ENCODE measurements at regions not wholly inside any gene's neighbourhood (a gene's known extent, or its start where the extent isn't known, plus 50 kb on each side); places are given as distances from the start of the nearest gene placed in this dataset.

- DNase-seq = peak; percentile 5
Measured at GRCh38 chr17:77694391-77695363, 263.8 kb upstream of the TNRC6C start.

GRCh38 chr17:77695386-77695785 lies 263.1 kb upstream of the TNRC6C start:
- peak; percentile 6 for DNase-seq

- DNase-seq = no peak
Measured at GRCh38 chr17:77696151-77696720, 262.3 kb upstream of the TNRC6C start.

GRCh38 chr17:77696721-77697460 lies 261.6 kb upstream of the TNRC6C start:
- peak; percentile 6 for DNase-seq

GRCh38 chr17:77697480-77698400 lies 260.8 kb upstream of the TNRC6C start:
- DNase-seq = peak; percentile 7

- peak; percentile 2 for DNase-seq
Measured at GRCh38 chr17:77698903-77699623, 259.4 kb upstream of the TNRC6C start.

- peak; percentile 15 for DNase-seq
Measured at GRCh38 chr17:77700165-77700881, 258.2 kb upstream of the TNRC6C start.

- no peak for DNase-seq
Measured at GRCh38 chr17:77701996-77702395, 256.5 kb upstream of the TNRC6C start.

GRCh38 chr17:77704048-77704815 lies 254.3 kb upstream of the TNRC6C start:
- DNase-seq = peak; percentile 15

GRCh38 chr17:77706938-77707337 lies 251.6 kb upstream of the TNRC6C start:
- DNase-seq = no peak

GRCh38 chr17:77707546-77707945 lies 251.0 kb upstream of the TNRC6C start:
- DNase-seq = no peak

- DNase-seq = no peak
Measured at GRCh38 chr17:77708049-77708448, 250.5 kb upstream of the TNRC6C start.

- no peak for DNase-seq
Measured at GRCh38 chr17:77708936-77709335, 249.6 kb upstream of the TNRC6C start.

GRCh38 chr17:77709594-77709993 lies 248.9 kb upstream of the TNRC6C start:
- DNase-seq = no peak

- no peak for DNase-seq
Measured at GRCh38 chr17:77712578-77712977, 245.9 kb upstream of the TNRC6C start.

GRCh38 chr17:77716289-77716926 lies 242.1 kb upstream of the TNRC6C start:
- DNase-seq = no peak

- no peak for DNase-seq
Measured at GRCh38 chr17:77717941-77718668, 240.4 kb upstream of the TNRC6C start.

- DNase-seq = no peak
Measured at GRCh38 chr17:77718669-77718961, 239.9 kb upstream of the TNRC6C start.

- no peak for DNase-seq
Measured at GRCh38 chr17:77719806-77720205, 238.7 kb upstream of the TNRC6C start.
